ENCODE measurements at regions not wholly inside any gene's neighbourhood (a gene's known extent, or its start where the extent isn't known, plus 50 kb on each side); places are given as distances from the start of the nearest gene placed in this dataset.

- TF ChIP-seq POLR2A (IDR thresholded peaks at IDR 0.05) (no peak), CTCF (IDR thresholded peaks at IDR 0.05) (no peak), EP300 (IDR thresholded peaks at IDR 0.05) (no peak)
These were observed 528.6 kb downstream of the BRD1 start for GRCh38 chr22:49298834-49299750.

Data from tibial nerve (tissue), 4 donors.